ENCODE measurements at regions not wholly inside any gene's neighbourhood (a gene's known extent, or its start where the extent isn't known, plus 50 kb on each side); places are given as distances from the start of the nearest gene placed in this dataset.
A peak's percentile ranks its signal among the peaks of the same experiment; 100 is the strongest.

GRCh38 chr2:64854773-64855237 lies 134.4 kb upstream of the SLC1A4 start:
- DNase-seq: no peak

GRCh38 chr2:64857581-64858471 lies 131.4 kb upstream of the SLC1A4 start:
- peak; percentile 61 to 68 for DNase-seq

DNA sequence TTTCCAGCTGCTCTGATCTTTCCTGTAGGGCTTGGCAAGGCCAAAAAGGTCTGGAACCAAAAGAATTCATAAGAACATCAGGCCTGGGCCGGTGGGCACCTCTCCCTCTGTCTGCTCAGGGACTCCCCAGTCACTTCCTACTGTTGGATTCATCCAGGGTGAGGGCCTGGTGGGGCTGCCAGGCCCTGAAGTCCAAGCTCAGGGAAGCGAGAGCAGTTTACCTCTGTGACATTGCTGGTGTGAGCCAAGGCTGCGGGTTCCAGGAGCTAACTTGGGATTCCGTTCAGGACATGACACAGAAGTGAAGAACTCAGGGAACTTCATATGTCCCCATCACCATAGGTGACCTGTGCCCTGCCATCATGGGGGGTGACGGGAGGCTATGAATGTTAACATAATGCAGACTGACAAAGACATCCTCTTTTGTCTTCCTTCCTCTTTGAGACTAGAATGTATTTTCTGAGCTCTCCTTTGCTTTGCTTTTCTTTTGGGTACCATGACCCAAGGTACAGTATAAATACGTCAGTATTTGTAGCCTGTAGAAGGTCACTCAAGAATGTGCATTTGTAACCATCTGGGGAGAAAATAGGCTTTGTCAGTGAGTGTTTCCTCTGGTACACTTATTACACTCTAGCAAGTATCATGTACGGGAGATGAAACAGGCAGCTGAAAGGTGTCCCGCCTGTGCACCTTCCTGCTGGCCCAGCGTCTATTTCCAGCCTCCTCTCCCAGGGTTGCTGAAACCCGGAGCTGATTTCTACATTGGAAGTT lies 130.5 kb upstream of the SLC1A4 start:
- DNase-seq: no peak

- peak; percentile 77 to 81 for DNase-seq
Measured at GRCh38 chr2:64859312-64860212, 129.6 kb upstream of the SLC1A4 start.

GRCh38 chr2:64860276-64860885 lies 128.8 kb upstream of the SLC1A4 start:
- no peak for DNase-seq

- no peak for DNase-seq
Measured at GRCh38 chr2:64860936-64861335, 128.3 kb upstream of the SLC1A4 start.

DNA sequence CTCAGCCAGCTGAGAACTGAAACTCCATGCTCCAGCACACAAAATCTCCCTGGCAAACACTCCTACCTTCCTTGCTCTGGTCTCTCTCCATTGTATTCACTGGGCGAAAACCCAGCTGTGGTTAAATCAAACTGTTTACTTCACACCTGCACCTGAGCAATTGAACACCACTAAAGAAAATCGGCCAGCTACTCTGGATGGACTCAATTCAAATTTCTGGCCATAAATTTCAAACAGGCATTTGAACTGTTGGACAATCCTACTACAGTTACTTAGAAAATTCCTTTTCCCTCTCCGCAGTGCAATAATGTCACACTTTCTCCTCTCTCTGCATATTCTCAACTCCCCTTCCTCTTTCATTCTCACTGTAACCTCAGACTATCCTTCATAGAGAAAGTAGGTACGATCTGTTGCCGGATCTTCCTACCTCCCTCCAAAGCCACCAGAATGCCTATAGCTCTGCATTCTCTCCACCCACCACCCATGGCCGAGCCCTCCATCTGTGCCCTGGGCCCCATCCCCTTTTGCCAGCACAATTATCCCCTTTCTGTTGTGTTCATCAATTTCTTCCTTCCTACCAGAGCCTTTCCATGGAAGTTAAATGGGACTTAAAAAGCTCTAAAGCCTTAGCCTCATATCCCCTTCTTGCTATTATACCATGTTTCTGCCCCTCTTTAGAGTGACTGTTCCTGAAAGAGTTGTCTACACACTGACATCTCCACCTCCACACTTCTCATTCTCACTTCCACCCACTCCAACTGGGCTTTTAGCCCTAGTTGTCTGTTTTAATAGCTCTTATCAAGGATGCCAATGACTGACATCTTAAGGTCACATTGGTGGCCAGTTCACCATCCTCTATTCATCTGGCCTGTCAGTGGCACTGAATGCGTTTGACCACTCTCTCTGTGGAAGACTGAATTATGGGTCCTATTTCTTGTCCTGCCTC lies 127.5 kb upstream of the SLC1A4 start:
- DNase-seq: no peak

- DNase-seq: no peak
Measured at GRCh38 chr2:64862623-64863022, 126.6 kb upstream of the SLC1A4 start.

GRCh38 chr2:64863097-64863820 lies 125.9 kb upstream of the SLC1A4 start:
- DNase-seq: no peak

- peak; percentile 67 to 68 for DNase-seq
Measured at GRCh38 chr2:64865073-64865830, 123.9 kb upstream of the SLC1A4 start.

DNA sequence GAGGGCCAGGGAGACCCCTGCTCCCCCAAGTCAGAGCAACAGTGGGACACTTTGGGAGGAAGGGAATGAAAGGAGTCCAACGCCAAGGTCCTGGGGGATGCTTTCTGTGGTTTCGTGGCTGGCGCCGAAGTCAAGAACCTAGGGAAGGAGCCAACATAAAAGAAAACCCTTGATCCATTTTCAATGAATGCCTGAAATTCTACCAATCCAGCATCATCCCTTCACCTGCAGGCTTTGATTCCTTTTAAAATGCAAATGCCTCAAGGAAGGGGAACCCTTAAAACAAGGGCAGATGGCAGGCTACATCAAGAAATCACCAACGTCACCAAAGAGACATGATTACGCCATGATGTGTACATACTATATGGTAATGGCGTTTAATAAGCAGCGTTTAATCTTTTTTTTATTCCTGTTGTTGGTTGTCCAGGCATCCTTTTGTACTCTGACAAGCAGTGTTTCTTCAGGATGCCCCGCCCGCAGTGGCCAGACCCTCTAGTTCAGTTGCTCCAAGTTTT lies 123.3 kb upstream of the SLC1A4 start:
- no peak for DNase-seq

- no peak for DNase-seq
Measured at GRCh38 chr2:64866797-64867196, 122.4 kb upstream of the SLC1A4 start.

GRCh38 chr2:64867253-64867996 lies 121.8 kb upstream of the SLC1A4 start:
- no peak for DNase-seq

DNA sequence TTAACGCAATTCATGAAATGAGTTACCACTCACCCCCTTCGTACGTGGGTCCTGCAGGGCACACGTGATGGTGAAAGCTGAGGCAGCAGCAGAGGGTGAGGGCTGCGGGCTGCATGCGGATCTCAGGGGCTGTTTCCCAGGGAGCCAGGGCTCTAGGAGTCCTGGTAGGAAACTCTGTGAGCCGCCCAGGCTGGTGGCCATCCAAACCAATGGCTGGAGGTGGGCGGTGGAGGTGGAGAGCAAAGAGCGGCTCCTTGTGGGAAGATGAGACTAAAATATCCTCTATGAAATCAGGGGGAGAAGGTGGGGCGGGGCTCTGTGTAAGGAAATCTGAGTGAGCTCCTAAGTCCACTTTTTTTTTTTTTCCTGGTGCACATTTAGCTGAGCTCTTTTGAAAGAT lies 120.1 kb upstream of the SLC1A4 start:
- DNase-seq: no peak

DNA sequence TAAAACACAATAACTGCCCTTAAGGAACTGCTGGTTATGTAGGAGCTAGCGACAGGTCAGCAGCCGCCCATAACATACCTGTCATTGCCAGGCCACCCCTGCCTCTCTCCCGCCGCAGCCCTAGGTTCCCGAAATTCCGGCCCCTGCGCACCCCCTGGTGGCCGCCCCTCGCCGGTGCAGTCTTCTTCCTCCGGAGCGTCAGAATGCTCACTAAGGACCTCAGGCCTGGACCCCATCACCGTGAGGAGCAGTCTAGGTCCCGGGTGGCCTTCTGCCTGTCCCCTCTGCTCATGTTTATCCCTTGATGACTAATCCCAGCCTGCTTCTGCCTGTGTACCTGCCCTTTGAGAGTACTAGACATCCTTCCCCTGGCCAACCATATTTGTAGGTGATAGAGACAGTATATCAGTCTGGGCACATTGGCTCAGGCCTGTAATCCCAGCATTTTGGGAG lies 115.7 kb upstream of the SLC1A4 start:
- DNase-seq: peak in 1 of 2 donors; percentile 54

- DNase-seq: no peak
Measured at GRCh38 chr2:64874593-64874992, 114.6 kb upstream of the SLC1A4 start.

GRCh38 chr2:64875368-64875767 lies 113.8 kb upstream of the SLC1A4 start:
- no peak for DNase-seq

Data from right lung (tissue), 2 donors.